ENCODE measurements at regions not wholly inside any gene's neighbourhood (a gene's known extent, or its start where the extent isn't known, plus 50 kb on each side); places are given as distances from the start of the nearest gene placed in this dataset.
"Not testable (repeated sequence)": the region's sequence is repeated elsewhere in the genome, so short reads cannot be mapped to it uniquely, and the experiment has no call there.

- TF ChIP-seq POLR2A (IDR thresholded peaks at IDR 0.05) (no peak), POLR2AphosphoS5 (IDR thresholded peaks at IDR 0.05) (no peak), EP300 (IDR thresholded peaks at IDR 0.05) (no peak)
- TF ChIP-seq, protein P1, sequence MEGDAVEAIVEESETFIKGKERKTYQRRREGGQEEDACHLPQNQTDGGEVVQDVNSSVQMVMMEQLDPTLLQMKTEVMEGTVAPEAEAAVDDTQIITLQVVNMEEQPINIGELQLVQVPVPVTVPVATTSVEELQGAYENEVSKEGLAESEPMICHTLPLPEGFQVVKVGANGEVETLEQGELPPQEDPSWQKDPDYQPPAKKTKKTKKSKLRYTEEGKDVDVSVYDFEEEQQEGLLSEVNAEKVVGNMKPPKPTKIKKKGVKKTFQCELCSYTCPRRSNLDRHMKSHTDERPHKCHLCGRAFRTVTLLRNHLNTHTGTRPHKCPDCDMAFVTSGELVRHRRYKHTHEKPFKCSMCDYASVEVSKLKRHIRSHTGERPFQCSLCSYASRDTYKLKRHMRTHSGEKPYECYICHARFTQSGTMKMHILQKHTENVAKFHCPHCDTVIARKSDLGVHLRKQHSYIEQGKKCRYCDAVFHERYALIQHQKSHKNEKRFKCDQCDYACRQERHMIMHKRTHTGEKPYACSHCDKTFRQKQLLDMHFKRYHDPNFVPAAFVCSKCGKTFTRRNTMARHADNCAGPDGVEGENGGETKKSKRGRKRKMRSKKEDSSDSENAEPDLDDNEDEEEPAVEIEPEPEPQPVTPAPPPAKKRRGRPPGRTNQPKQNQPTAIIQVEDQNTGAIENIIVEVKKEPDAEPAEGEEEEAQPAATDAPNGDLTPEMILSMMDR (IDR thresholded peaks at IDR 0.05), result no peak
- no peaks in the 10 kb centered on the region for H3K27me3 ChIP-seq
- no peak for DNase-seq (ENCODE audit: low spot score in 2 of 2)
- no peak overlapping the region for H3K4me3 ChIP-seq
- no peaks in the 10 kb centered on the region for H3K4me1 ChIP-seq
- H3K36me3 ChIP-seq, result no peaks in the 10 kb centered on the region
- H3K27ac ChIP-seq, result no peak overlapping the region
- no peaks in the 10 kb centered on the region for H3K9me3 ChIP-seq
- WGBS, result 61% methylated on average over 1 of the region's 1 CpG
Observed at GRCh38 chrX:51158231-51158630, 174.4 kb upstream of the NUDT10 start.

DNA sequence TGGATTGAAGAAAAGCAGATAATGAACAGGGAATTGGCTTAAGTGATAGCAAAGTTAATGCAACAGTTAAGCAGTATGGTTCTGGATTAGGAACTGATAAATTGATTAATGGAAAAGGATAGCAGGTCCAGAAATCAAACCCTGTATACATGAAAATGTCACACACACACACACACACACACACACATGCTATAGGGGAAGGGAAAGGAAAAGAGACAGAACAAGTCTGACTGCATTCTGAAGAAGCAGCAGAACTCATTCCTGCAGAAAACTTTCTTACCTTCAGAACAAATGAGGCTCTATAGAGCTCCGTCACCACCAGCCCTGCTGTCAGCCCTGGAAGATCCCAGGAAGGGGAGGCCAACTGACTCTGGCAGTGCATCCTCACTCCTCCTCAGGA is 173.2 kb upstream of the NUDT10 start:
- not testable (repeated sequence) for H3K9me3 ChIP-seq; H3K4me1 ChIP-seq; H3K4me3 ChIP-seq; H3K27me3 ChIP-seq; DNase-seq (ENCODE audit: low spot score in 2 of 2); H3K27ac ChIP-seq; H3K36me3 ChIP-seq
- 43% methylated on average over 1 of the region's 1 CpG for WGBS

DNA sequence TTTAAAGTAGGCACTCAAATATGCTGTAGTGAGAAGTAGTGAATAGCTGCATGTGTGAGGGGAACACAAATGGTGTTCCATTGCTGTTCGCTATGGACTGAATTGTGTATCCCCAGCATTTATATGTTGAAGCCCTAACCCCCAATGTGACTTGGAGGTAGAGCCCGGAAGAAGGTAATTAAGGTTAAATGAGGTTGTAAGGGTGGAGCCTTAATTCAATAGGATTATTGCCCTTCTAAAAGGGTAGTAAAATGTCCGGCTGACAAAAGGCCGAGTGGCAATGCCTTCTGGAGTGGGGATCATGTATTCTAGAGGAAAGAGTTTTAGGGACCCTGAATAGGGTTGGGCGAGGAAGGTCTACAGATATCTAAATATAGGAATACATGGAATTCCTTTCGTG is 168.9 kb upstream of the NUDT10 start:
- Histone ChIP-seq H3K4me3 (no peak overlapping the region), H3K4me1 (no peaks in the 10 kb centered on the region)
- TF ChIP-seq POLR2A (IDR thresholded peaks at IDR 0.05) (no peak), EP300 (IDR thresholded peaks at IDR 0.05) (no peak), POLR2AphosphoS5 (IDR thresholded peaks at IDR 0.05) (no peak)
- TF ChIP-seq, protein P1 (IDR thresholded peaks at IDR 0.05), result no peak

GRCh38 chrX:51178356-51178900 is 154.2 kb upstream of the NUDT10 start:
- not testable (repeated sequence) for H3K27me3 ChIP-seq; H3K27ac ChIP-seq; H3K4me3 ChIP-seq; H3K9me3 ChIP-seq; H3K4me1 ChIP-seq; DNase-seq (ENCODE audit: low spot score in 2 of 2); H3K36me3 ChIP-seq
- 61% methylated on average over 4 of the region's 4 CpGs for WGBS

More for the DNA sequence above, 168.9 kb upstream of the NUDT10 start:
- no peak overlapping the region for H3K27ac ChIP-seq
- H3K36me3 ChIP-seq, result no peaks in the 10 kb centered on the region
- H3K27me3 ChIP-seq, result no peaks in the 10 kb centered on the region
- WGBS, result 75% methylated on average over 6 of the region's 6 CpGs
- H3K9me3 ChIP-seq, result no peaks in the 10 kb centered on the region
- DNase-seq (ENCODE audit: low spot score in 2 of 2), result no peak

DNA sequence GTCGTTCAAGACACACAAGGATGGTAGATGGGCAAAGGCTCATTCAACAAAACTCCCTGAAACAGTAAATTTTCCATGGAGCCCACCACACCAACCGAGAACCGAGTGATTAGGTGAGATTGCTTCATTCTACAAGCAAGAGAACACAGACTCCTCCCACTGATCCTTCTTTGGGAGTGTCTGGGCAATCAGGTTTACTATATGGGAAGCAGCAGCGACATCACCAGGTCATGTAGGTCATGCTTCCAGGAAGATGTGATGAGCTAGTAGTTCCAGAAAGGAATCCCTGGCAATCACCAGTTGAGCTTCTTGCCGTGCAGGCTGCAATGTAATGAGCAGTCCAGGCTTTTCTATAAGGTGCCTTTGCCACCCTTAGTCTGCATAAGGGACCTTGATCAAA is 152.8 kb upstream of the NUDT10 start:
- H3K27ac ChIP-seq; DNase-seq (ENCODE audit: low spot score in 2 of 2): not testable (repeated sequence)
- 85% methylated on average over 3 of the region's 5 CpGs for WGBS

GRCh38 chrX:51182545-51182944 is 150.1 kb upstream of the NUDT10 start:
- DNase-seq (ENCODE audit: low spot score in 2 of 2), result no peak
- Histone ChIP-seq H3K36me3 (no peaks in the 10 kb centered on the region), H3K27me3 (no peaks in the 10 kb centered on the region), H3K27ac (no peak overlapping the region), H3K9me3 (no peaks in the 10 kb centered on the region), H3K4me1 (no peaks in the 10 kb centered on the region), H3K4me3 (no peak overlapping the region)
- TF ChIP-seq POLR2AphosphoS5 (IDR thresholded peaks at IDR 0.05), result no peak
- TF ChIP-seq POLR2A (IDR thresholded peaks at IDR 0.05), result no peak
- TF ChIP-seq, protein P1 (IDR thresholded peaks at IDR 0.05), result no peak
- no peak for TF ChIP-seq EP300 (IDR thresholded peaks at IDR 0.05)
- 31% methylated on average over 4 of the region's 6 CpGs for whole genome bisulfite sequencing

More for the DNA sequence above, 152.8 kb upstream of the NUDT10 start:
- not testable (repeated sequence) for H3K9me3 ChIP-seq, H3K27me3 ChIP-seq, H3K4me3 ChIP-seq, H3K4me1 ChIP-seq, H3K36me3 ChIP-seq

DNA sequence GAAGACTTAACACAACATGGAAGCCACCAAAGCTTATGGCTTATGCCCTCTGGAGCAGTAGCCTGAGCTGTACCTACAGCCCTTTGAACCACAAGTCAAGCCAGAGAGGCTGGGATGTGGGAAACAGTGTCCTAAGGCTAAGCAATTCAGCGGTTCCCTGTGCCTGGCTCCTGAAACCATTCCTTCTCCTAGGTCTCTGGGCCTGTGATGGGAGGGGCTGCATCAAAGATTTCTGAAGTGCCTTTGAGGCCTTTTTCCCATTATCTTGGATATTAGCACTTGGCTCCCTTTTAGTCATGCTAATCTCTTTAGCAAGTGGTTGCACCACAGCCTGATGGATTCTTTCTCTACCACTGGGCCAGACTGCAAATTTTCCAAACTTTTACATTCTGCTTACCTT is 140.5 kb upstream of the NUDT10 start:
- Histone ChIP-seq H3K4me1 (no peaks in the 10 kb centered on the region), H3K4me3 (no peak overlapping the region), H3K36me3 (no peaks in the 10 kb centered on the region), H3K27me3 (no peaks in the 10 kb centered on the region), H3K27ac (no peak overlapping the region), H3K9me3 (no peaks in the 10 kb centered on the region)
- TF ChIP-seq EP300 (IDR thresholded peaks at IDR 0.05) (no peak), POLR2AphosphoS5 (IDR thresholded peaks at IDR 0.05) (no peak), POLR2A (IDR thresholded peaks at IDR 0.05) (no peak)
- TF ChIP-seq, protein P1 (IDR thresholded peaks at IDR 0.05), result no peak
- DNase-seq (ENCODE audit: low spot score in 2 of 2), result no peak
- WGBS, result no CpG with 5 or more reads among the region's 1 CpG

All from suprapubic skin (tissue), 4 donors.